HEK293T (cell line): ENCODE measurements at regions not wholly inside any gene's neighbourhood (a gene's known extent, or its start where the extent isn't known, plus 50 kb on each side); places are given as distances from the start of the nearest gene placed in this dataset.

ENCODE experiments used
- CTCF ChIA-PET: fragments of 350-600 bp; formaldehyde crosslinking; extraction: SDS; loops from one replicate; lab custom pipeline; 2021; ENCODE audit warnings: antibody characterized with exemption, inconsistent platforms; lab: Yijun Ruan, JAX
- POLR2A ChIA-PET: fragments of 350-600 bp; formaldehyde crosslinking; extraction: SDS; loops from one replicate; lab custom pipeline; 2020; ENCODE audit warnings: antibody characterized with exemption, inconsistent platforms; lab: Yijun Ruan, JAX
- DNase-seq: peaks from one replicate; pipeline ENCODE4 v3.0.0; 2012; ENCODE audit warnings: mixed read lengths; ENCODE audit errors: extremely low spot score
- ARNT ChIP-seq: fragments of 450-650 bp; IDR thresholded peaks from 2 replicates; pipeline ENCODE4 v1.6.1; 2017; ENCODE audit warnings: mild to moderate bottlenecking
- BHLHE40 ChIP-seq: fragments of 450-650 bp; IDR thresholded peaks from 2 replicates; pipeline ENCODE4 v1.6.1; 2016; ENCODE audit warnings: mild to moderate bottlenecking, moderate library complexity, borderline replicate concordance
- CTBP1 ChIP-seq: fragments of 450-650 bp; IDR thresholded peaks from 2 replicates; pipeline ENCODE4 v1.6.1; 2016; ENCODE audit warnings: borderline replicate concordance
- ELF4 ChIP-seq: fragments of 450-650 bp; IDR thresholded peaks from 2 replicates; pipeline ENCODE4 v1.6.1; 2017; ENCODE audit warnings: antibody characterized with exemption
- FOXA1 ChIP-seq: fragments of 450-650 bp; IDR thresholded peaks from 2 replicates; pipeline ENCODE4 v1.6.1; 2016; ENCODE audit warnings: mild to moderate bottlenecking
- FOXK2 ChIP-seq: fragments of 450-650 bp; IDR thresholded peaks from 2 replicates; pipeline ENCODE4 v1.6.1; 2016; ENCODE audit warnings: mild to moderate bottlenecking
- FOXM1 ChIP-seq: fragments of 450-650 bp; IDR thresholded peaks from 2 replicates; pipeline ENCODE4 v1.6.1; 2017; ENCODE audit warnings: mild to moderate bottlenecking, borderline replicate concordance
- HDGF ChIP-seq: fragments of 450-650 bp; IDR thresholded peaks from 2 replicates; pipeline ENCODE4 v1.6.1; 2017; ENCODE audit warnings: antibody characterized with exemption, borderline replicate concordance
- L3MBTL2 ChIP-seq: fragments of 450-650 bp; conservative IDR thresholded peaks from 2 replicates; pipeline ENCODE4 v1.6.1; 2016; ENCODE audit warnings: mild to moderate bottlenecking
- LEF1 ChIP-seq: fragments of 450-650 bp; IDR thresholded peaks from 2 replicates; pipeline ENCODE4 v1.6.1; 2017; ENCODE audit warnings: mild to moderate bottlenecking, borderline replicate concordance
- NFRKB ChIP-seq: fragments of 450-650 bp; IDR thresholded peaks from 2 replicates; pipeline ENCODE4 v1.6.1; 2016; ENCODE audit warnings: mild to moderate bottlenecking, moderate library complexity
- SP1 ChIP-seq: fragments of 450-650 bp; IDR thresholded peaks from 2 replicates; pipeline ENCODE4 v1.6.1; 2017
- SUZ12 ChIP-seq: fragments of 450-650 bp; IDR thresholded peaks from 2 replicates; pipeline ENCODE4 v1.6.1; 2016; ENCODE audit warnings: mild to moderate bottlenecking
- TARDBP ChIP-seq: fragments of 450-650 bp; IDR thresholded peaks from 2 replicates; pipeline ENCODE4 v1.6.1; 2016
- ZNF384 ChIP-seq: fragments of 450-650 bp; IDR thresholded peaks from 2 replicates; pipeline ENCODE4 v1.6.1; 2016
- TF ChIP-seq, protein P1 (sequence below): fragments of 450-650 bp; IDR thresholded peaks from 2 replicates; pipeline ENCODE4 v1.6.1; 2016

DNA sequence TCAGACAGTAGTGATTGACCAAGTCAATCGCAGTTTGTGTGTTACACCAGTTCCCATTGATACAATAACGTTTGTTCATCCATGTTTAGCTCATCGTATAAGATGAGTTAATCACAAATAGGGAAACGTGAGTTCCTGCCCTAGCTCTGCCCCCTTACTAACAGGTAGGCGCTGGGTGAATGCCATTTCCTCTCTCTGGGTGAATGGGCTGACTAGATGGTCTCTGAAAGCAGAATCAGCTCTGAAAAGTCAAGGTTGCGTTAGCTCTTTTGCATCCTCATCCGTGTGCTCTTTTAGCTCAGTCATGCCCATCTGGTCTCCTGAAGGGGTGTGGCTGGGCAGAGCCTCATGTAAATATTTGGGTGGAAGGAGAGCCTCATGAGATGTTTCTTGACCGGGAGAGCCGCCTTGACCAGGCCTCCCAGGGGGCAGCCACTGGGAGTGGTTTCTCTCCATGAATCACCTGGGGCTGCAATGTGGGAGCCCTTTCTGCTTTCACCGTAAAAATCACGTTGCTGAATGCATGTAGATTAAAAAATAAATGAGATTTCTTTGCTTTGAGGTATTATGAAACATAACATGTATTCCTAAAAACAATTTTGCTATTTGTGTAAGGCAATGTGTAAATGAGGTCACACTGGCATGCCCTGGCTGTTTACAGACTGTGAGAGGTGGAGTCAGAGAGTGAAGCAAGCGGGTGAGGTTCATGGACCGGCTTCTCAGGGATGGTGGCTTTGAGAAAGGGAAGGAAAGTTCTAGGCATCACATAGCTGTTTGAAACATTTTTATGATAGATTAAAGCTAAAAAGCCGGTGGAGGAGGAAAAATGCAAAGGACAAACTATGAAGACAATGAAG is 108.4 kb upstream of the RASGRP1 start:
- CTCF ChIA-PET: no interaction called here
- no peak for DNase-seq
- TF ChIP-seq SUZ12 (no peak), ZNF384 (no peak), FOXA1 (no peak), L3MBTL2 (no peak), LEF1 (no peak), SP1 (no peak), FOXK2 (no peak), TARDBP (no peak), ARNT (no peak), CTBP1 (no peak), HDGF (no peak), BHLHE40 (no peak), ELF4 (no peak), FOXM1 (no peak), NFRKB (no peak)
- TF ChIP-seq, protein P1, sequence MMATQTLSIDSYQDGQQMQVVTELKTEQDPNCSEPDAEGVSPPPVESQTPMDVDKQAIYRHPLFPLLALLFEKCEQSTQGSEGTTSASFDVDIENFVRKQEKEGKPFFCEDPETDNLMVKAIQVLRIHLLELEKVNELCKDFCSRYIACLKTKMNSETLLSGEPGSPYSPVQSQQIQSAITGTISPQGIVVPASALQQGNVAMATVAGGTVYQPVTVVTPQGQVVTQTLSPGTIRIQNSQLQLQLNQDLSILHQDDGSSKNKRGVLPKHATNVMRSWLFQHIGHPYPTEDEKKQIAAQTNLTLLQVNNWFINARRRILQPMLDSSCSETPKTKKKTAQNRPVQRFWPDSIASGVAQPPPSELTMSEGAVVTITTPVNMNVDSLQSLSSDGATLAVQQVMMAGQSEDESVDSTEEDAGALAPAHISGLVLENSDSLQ: no peak
- POLR2A ChIA-PET: no interaction called here

DNA sequence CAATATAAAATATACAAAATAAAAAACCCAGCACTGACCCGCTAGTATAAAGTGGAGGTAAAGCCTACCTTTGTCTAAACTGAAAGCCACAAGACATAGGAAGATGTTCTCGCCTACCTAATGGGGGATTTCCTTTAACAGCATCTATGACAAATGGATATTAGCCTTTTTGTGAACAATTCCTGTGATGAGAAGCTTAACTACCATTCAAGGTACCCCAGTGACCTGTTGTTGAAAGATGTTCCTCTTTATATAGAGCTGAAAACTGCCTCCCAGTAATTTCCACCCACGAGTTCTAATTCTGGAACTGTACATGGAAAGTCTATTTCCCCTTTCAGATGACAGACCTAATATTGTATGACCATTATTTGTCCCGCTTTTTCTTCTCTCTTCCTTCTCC is 109.8 kb upstream of the RASGRP1 start:
- no peak for TF ChIP-seq BHLHE40
- TF ChIP-seq CTBP1: no peak
- TF ChIP-seq, protein P1: no peak
- TF ChIP-seq L3MBTL2: no peak
- TF ChIP-seq FOXM1: no peak
- no peak for TF ChIP-seq ELF4
- TF ChIP-seq FOXK2: no peak
- no peak for TF ChIP-seq ARNT
- TF ChIP-seq ZNF384: no peak
- TF ChIP-seq SP1: no peak
- no peak for TF ChIP-seq SUZ12
- no peak for TF ChIP-seq LEF1
- no peak for TF ChIP-seq NFRKB
- no peak for TF ChIP-seq HDGF
- no peak for TF ChIP-seq TARDBP
- TF ChIP-seq FOXA1: no peak
- DNase-seq: no peak
- CTCF ChIA-PET: no interaction called here
- POLR2A ChIA-PET: no interaction called here

GRCh38 chr15:38678281-38678680 is 113.7 kb upstream of the RASGRP1 start:
- no peak for DNase-seq
- ChIA-PET CTCF (no interaction called here), POLR2A (no interaction called here)
- TF ChIP-seq BHLHE40: no peak
- TF ChIP-seq TARDBP: no peak
- no peak for TF ChIP-seq ZNF384
- TF ChIP-seq, protein P1: no peak
- no peak for TF ChIP-seq L3MBTL2
- TF ChIP-seq LEF1: no peak
- no peak for TF ChIP-seq FOXM1
- no peak for TF ChIP-seq CTBP1
- TF ChIP-seq ELF4: no peak
- no peak for TF ChIP-seq FOXK2
- TF ChIP-seq SUZ12: no peak
- no peak for TF ChIP-seq FOXA1
- TF ChIP-seq NFRKB: no peak
- no peak for TF ChIP-seq SP1

DNA sequence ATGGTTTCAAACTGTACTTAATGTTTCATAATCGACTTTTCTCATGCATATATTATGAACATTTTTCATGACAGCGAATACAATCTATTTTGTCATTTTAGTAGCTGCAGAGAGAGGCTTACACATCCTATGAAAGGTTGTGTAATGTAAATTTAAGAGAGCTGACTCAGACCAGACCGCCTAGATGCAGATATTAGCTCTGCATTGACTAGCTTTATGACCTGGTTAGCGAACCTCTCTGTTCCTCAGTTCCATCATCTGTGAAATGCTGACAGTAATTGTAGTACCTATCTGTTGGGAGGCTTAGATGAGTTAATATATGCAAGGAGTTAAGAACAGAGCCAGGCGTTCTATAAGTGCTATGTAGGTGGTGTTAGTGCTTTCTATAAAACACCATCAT is 116.2 kb upstream of the RASGRP1 start:
- POLR2A ChIA-PET: no interaction called here
- DNase-seq: no peak
- CTCF ChIA-PET: no interaction called here
- no peak for TF ChIP-seq ZNF384
- TF ChIP-seq BHLHE40: no peak
- no peak for TF ChIP-seq ELF4
- TF ChIP-seq FOXA1: no peak
- TF ChIP-seq HDGF: no peak
- TF ChIP-seq FOXM1: no peak
- no peak for TF ChIP-seq TARDBP
- TF ChIP-seq ARNT: no peak
- TF ChIP-seq SUZ12: no peak
- TF ChIP-seq L3MBTL2: no peak
- no peak for TF ChIP-seq LEF1
- TF ChIP-seq SP1: no peak
- no peak for TF ChIP-seq FOXK2
- TF ChIP-seq NFRKB: no peak

DNA sequence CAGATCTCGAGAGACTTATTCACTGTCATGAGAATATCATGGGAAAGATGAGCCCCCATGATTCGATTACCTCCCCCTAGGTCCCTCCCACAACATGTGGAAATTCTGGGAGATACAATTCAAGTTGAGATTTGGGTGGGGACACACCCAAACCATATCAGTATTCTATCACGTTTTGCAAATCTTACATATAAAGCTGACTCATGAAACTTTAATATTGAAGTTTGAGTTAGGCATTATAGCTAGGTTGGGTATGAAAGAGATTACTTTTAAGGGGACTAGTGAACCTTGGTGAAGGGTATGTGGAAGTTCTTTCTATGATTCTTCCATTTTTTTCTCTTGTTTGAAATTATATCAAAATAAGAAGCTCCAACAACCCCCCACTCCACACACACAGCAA is 117.7 kb upstream of the RASGRP1 start:
- DNase-seq: no peak
- CTCF ChIA-PET: interaction anchor here (0.6 to 2.3 kb wide), 4 partner anchors 9 to 242 kb away, joined by 3 to 11 read pairs (median 4); no protein-coding TSS in a partner anchor

More for the DNA sequence above, 117.7 kb upstream of the RASGRP1 start:
- TF ChIP-seq BHLHE40: no peak
- no peak for TF ChIP-seq L3MBTL2
- TF ChIP-seq FOXM1: no peak
- TF ChIP-seq TARDBP: no peak
- no peak for TF ChIP-seq SP1
- POLR2A ChIA-PET: no interaction called here
